Peyer's patch (tissue), 4 donors: ENCODE measurements at regions not wholly inside any gene's neighbourhood (a gene's known extent, or its start where the extent isn't known, plus 50 kb on each side); places are given as distances from the start of the nearest gene placed in this dataset.

ENCODE experiments used
- CTCF ChIP-seq, 6 experiments: fragments of 450-650 bp in 4 of 6; fragments of 200-600 bp in 2 of 6; sonication (generic) in 1 of 6; IDR thresholded peaks; one replicate each; pipeline ENCODE4 v1.5.1; 2017 to 2019; ENCODE audit warnings: antibody characterized with exemption in 6 of 6, mild to moderate bottlenecking in 3 of 6, moderate library complexity in 1 of 6
- POLR2A ChIP-seq, 2 donors: fragments of 450-650 bp; IDR thresholded peaks; one replicate each; pipeline ENCODE4 v1.5.1; 2017; ENCODE audit warnings: antibody characterized with exemption in 2 of 2, mild to moderate bottlenecking in 2 of 2, moderate library complexity in 2 of 2

GRCh38 chr5:166784545-166785078 is 1506.8 kb upstream of the WWC1 start:
- TF ChIP-seq CTCF (IDR thresholded peaks at IDR 0.05) (no peak), POLR2A (IDR thresholded peaks at IDR 0.05) (no peak)
